ENCODE measurements at regions not wholly inside any gene's neighbourhood (a gene's known extent, or its start where the extent isn't known, plus 50 kb on each side); places are given as distances from the start of the nearest gene placed in this dataset.

DNA sequence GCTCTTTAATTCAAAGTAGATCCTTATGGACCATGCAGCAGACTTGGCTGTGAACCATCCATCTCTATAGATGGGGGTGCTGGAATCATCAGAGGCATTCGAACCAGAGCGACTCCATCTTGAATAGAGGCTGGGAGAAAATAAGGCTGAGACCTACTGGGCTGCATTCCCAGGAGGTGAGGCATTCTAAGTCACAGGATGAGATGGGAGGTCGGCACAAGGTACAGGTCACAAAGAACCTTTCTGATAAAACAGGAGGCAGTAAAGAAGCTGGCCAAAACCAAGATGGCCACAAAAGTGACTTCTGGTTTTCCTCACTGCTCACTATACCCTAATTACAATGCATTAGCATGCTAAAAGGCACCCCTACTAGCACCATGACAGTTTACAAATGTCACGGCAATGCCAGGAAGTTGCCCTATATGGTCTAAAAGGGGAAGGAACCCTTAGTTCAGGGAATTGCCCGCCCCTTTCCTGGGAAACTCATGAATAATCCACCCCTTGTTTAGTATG, 89.2 kb upstream of the BRD7 start:
- TF ChIP-seq, protein P1, sequence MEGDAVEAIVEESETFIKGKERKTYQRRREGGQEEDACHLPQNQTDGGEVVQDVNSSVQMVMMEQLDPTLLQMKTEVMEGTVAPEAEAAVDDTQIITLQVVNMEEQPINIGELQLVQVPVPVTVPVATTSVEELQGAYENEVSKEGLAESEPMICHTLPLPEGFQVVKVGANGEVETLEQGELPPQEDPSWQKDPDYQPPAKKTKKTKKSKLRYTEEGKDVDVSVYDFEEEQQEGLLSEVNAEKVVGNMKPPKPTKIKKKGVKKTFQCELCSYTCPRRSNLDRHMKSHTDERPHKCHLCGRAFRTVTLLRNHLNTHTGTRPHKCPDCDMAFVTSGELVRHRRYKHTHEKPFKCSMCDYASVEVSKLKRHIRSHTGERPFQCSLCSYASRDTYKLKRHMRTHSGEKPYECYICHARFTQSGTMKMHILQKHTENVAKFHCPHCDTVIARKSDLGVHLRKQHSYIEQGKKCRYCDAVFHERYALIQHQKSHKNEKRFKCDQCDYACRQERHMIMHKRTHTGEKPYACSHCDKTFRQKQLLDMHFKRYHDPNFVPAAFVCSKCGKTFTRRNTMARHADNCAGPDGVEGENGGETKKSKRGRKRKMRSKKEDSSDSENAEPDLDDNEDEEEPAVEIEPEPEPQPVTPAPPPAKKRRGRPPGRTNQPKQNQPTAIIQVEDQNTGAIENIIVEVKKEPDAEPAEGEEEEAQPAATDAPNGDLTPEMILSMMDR (conservative IDR thresholded peaks at IDR 0.05 in 1 of 2, IDR thresholded peaks at IDR 0.05 in 1 of 2; ENCODE audit: low read depth in 1 of 2, low read length in 2 of 2) = no peak
- TF ChIP-seq EZH2 (IDR thresholded peaks at IDR 0.05; ENCODE audit: low read length, missing control alignments) = no peak
